IPS-18c (cell line): ENCODE measurements at regions not wholly inside any gene's neighbourhood (a gene's known extent, or its start where the extent isn't known, plus 50 kb on each side); places are given as distances from the start of the nearest gene placed in this dataset.
"Not testable (repeated sequence)": the region's sequence is repeated elsewhere in the genome, so short reads cannot be mapped to it uniquely, and the experiment has no call there.

Experiments used
- H3K4me3 ChIP-seq: 2 replicates; pipeline ENCODE4 v1.7.0; 2013; ENCODE audit warnings: low read depth, mild to moderate bottlenecking, low read length, moderate library complexity; ENCODE audit not compliant: insufficient read depth
- H3K9me3 ChIP-seq: one replicate; pipeline ENCODE4 v1.6.1; 2013; ENCODE audit warnings: mild to moderate bottlenecking, low read length, moderate library complexity; ENCODE audit not compliant: control insufficient read depth, insufficient read depth

GRCh38 chr2:155994315-155994714 lies 338.2 kb downstream of the NR4A2 start:
- H3K4me3 ChIP-seq = no peak overlapping the region

GRCh38 chr2:155983845-155984244 lies 348.7 kb downstream of the NR4A2 start:
- H3K9me3 ChIP-seq = no peaks in the 10 kb centered on the region
- no peak overlapping the region for H3K4me3 ChIP-seq

More at GRCh38 chr2:155994315-155994714, 338.2 kb downstream of the NR4A2 start:
- H3K9me3 ChIP-seq = no peaks in the 10 kb centered on the region

GRCh38 chr2:155982135-155982534 lies 350.4 kb downstream of the NR4A2 start:
- Histone ChIP-seq H3K9me3 (no peaks in the 10 kb centered on the region), H3K4me3 (no peak overlapping the region)

GRCh38 chr2:155980941-155981560 lies 351.5 kb downstream of the NR4A2 start:
- H3K9me3 ChIP-seq = no peaks in the 10 kb centered on the region
- no peak overlapping the region for H3K4me3 ChIP-seq

- Histone ChIP-seq H3K4me3 (no peak overlapping the region), H3K9me3 (no peaks in the 10 kb centered on the region)
Measured at GRCh38 chr2:155975734-155976133, 356.8 kb downstream of the NR4A2 start.

- no peaks in the 10 kb centered on the region for H3K9me3 ChIP-seq
Measured at GRCh38 chr2:155972916-155973315, 359.6 kb downstream of the NR4A2 start.

GRCh38 chr2:155966064-155966471 lies 366.5 kb downstream of the NR4A2 start:
- H3K4me3 ChIP-seq = peak overlapping the region; percentile 24; the same call in 1 of the 2 replicates

More at GRCh38 chr2:155972916-155973315, 359.6 kb downstream of the NR4A2 start:
- H3K4me3 ChIP-seq = no peak overlapping the region

GRCh38 chr2:155965415-155966063 lies 367.0 kb downstream of the NR4A2 start:
- Histone ChIP-seq H3K9me3 (no peaks in the 10 kb centered on the region), H3K4me3 (peak overlapping the region; percentile 28; the same call in 1 of the 2 replicates)

More at GRCh38 chr2:155966064-155966471, 366.5 kb downstream of the NR4A2 start:
- not testable (repeated sequence) for H3K9me3 ChIP-seq

- Histone ChIP-seq H3K9me3 (no peaks in the 10 kb centered on the region), H3K4me3 (no peak overlapping the region)
Measured at GRCh38 chr2:155961641-155962040, 370.9 kb downstream of the NR4A2 start.

GRCh38 chr2:155958834-155959233 lies 373.7 kb downstream of the NR4A2 start:
- no peaks in the 10 kb centered on the region for H3K9me3 ChIP-seq
- H3K4me3 ChIP-seq = no peak overlapping the region

GRCh38 chr2:155947069-155947468 lies 385.5 kb downstream of the NR4A2 start:
- H3K9me3 ChIP-seq = no peaks in the 10 kb centered on the region
- H3K4me3 ChIP-seq = no peak overlapping the region

GRCh38 chr2:155944218-155944617 lies 388.3 kb downstream of the NR4A2 start:
- peaks cover 4% of the 10 kb centered on the region for H3K9me3 ChIP-seq
- no peak overlapping the region for H3K4me3 ChIP-seq

GRCh38 chr2:155930312-155930711 lies 402.2 kb downstream of the NR4A2 start:
- Histone ChIP-seq H3K9me3 (no peaks in the 10 kb centered on the region), H3K4me3 (no peak overlapping the region)

GRCh38 chr2:155917380-155917779 lies 415.1 kb downstream of the NR4A2 start:
- no peak overlapping the region for H3K4me3 ChIP-seq
- H3K9me3 ChIP-seq = no peaks in the 10 kb centered on the region

- H3K9me3 ChIP-seq = no peaks in the 10 kb centered on the region
- no peak overlapping the region for H3K4me3 ChIP-seq
Measured at GRCh38 chr2:155913356-155913755, 419.2 kb downstream of the NR4A2 start.

GRCh38 chr2:155908567-155908966 lies 424.0 kb downstream of the NR4A2 start:
- Histone ChIP-seq H3K4me3 (no peak overlapping the region), H3K9me3 (no peaks in the 10 kb centered on the region)

- Histone ChIP-seq H3K4me3 (no peak overlapping the region), H3K9me3 (no peaks in the 10 kb centered on the region)
Measured at GRCh38 chr2:155907211-155907610, 425.3 kb downstream of the NR4A2 start.

GRCh38 chr2:155905657-155906056 lies 426.9 kb downstream of the NR4A2 start:
- no peak overlapping the region for H3K4me3 ChIP-seq
- no peaks in the 10 kb centered on the region for H3K9me3 ChIP-seq
